GM23338 (cell line): ENCODE measurements at regions not wholly inside any gene's neighbourhood (a gene's known extent, or its start where the extent isn't known, plus 50 kb on each side); places are given as distances from the start of the nearest gene placed in this dataset.

Experiments
- CREB1 ChIP-seq: fragments of 250-450 bp; sonication (Bioruptor Pico); IDR thresholded peaks from 2 replicates; pipeline ENCODE4 v1.5.0; 2020; ENCODE audit warnings: low read depth, mild to moderate bottlenecking, moderate library complexity
- CTCF ChIP-seq, 2 experiments: fragments of 200-600 bp in 1 of 2; sonication (generic) in 1 of 2; conservative IDR thresholded peaks; 2 replicates each; pipeline versions ENCODE4 v1.5.1 to v1.6.1; 2016 to 2017; ENCODE audit warnings: antibody characterized with exemption in 2 of 2, low read depth in 2 of 2, mild to moderate bottlenecking in 2 of 2, moderate library complexity in 1 of 2
- ETS1 ChIP-seq: IDR thresholded peaks from 2 replicates; pipeline ENCODE4 v1.6.1; 2016; ENCODE audit warnings: antibody characterized with exemption
- EZH2 ChIP-seq: fragments of 200-600 bp; sonication (generic); IDR thresholded peaks from one replicate; pipeline ENCODE4 v1.8.0; 2017; ENCODE audit warnings: antibody characterized with exemption, mild to moderate bottlenecking, low read depth; ENCODE audit not compliant: unreplicated experiment
- EZH2phosphoT487 ChIP-seq: fragments of 200-600 bp; sonication (generic); IDR thresholded peaks from one replicate; pipeline ENCODE4 v1.8.1; 2018; ENCODE audit warnings: antibody characterized with exemption; ENCODE audit not compliant: unreplicated experiment
- JUNB ChIP-seq: IDR thresholded peaks from one replicate; pipeline ENCODE4 v1.6.1; 2016; ENCODE audit warnings: antibody characterized with exemption; ENCODE audit not compliant: unreplicated experiment
- NANOG ChIP-seq: IDR thresholded peaks from 2 replicates; pipeline ENCODE4 v1.6.1; 2016; ENCODE audit warnings: antibody characterized with exemption, borderline replicate concordance
- POLR2AphosphoS5 ChIP-seq: IDR thresholded peaks from 2 replicates; pipeline ENCODE4 v1.6.1; 2016; ENCODE audit warnings: antibody characterized with exemption, low read depth
- REST ChIP-seq: IDR thresholded peaks from one replicate; pipeline ENCODE4 v1.6.1; 2018; ENCODE audit warnings: antibody characterized with exemption; ENCODE audit not compliant: unreplicated experiment
- STAT1 ChIP-seq: IDR thresholded peaks from one replicate; pipeline ENCODE4 v1.6.1; 2016; ENCODE audit warnings: antibody characterized with exemption; ENCODE audit not compliant: unreplicated experiment
- ZNF114 ChIP-seq: fragments of 250-450 bp; sonication (Bioruptor Pico); IDR thresholded peaks from 2 replicates; pipeline ENCODE4 v1.5.0; 2020; ENCODE audit warnings: mild to moderate bottlenecking, moderate library complexity

- TF ChIP-seq CTCF (conservative IDR thresholded peaks at IDR 0.05; ENCODE audit: low read depth in 2 of 2) (no peak), ETS1 (no peak), EZH2 (no peak), NANOG (no peak), REST (no peak), EZH2phosphoT487 (no peak), POLR2AphosphoS5 (no peak), JUNB (no peak), CREB1 (CRISPR knock-in tag) (no peak), STAT1 (no peak), ZNF114 (CRISPR knock-in tag) (no peak)
Observed at GRCh38 chr4:112073181-112073580, 72.1 kb upstream of the FAM241A start.
